GM18861 (cell line): ENCODE measurements at regions not wholly inside any gene's neighbourhood (a gene's known extent, or its start where the extent isn't known, plus 50 kb on each side); places are given as distances from the start of the nearest gene placed in this dataset.

Experiments
- ATAC-seq: cut with Tn5 transposase; IDR thresholded peaks from one replicate; pipeline ENCODE4 v1.9.1; 2021; ENCODE audit not compliant: unreplicated experiment

GRCh38 chr3:76582632-76583378 lies 457.1 kb upstream of the ROBO2 start:
- ATAC-seq, result no peak

GRCh38 chr3:76585794-76586392 lies 454.0 kb upstream of the ROBO2 start:
- peak; percentile 60 for ATAC-seq

- ATAC-seq, result no peak
Observed at GRCh38 chr3:76586471-76586870, 453.4 kb upstream of the ROBO2 start.

GRCh38 chr3:76610150-76610549 lies 429.7 kb upstream of the ROBO2 start:
- no peak for ATAC-seq

GRCh38 chr3:76615719-76616118 lies 424.2 kb upstream of the ROBO2 start:
- ATAC-seq, result no peak

- ATAC-seq, result no peak
Observed at GRCh38 chr3:76624164-76624563, 415.7 kb upstream of the ROBO2 start.

- ATAC-seq, result no peak
Observed at GRCh38 chr3:76627236-76627635, 412.7 kb upstream of the ROBO2 start.

GRCh38 chr3:76631251-76631650 lies 408.6 kb upstream of the ROBO2 start:
- no peak for ATAC-seq

- ATAC-seq, result no peak
Observed at GRCh38 chr3:76638006-76638405, 401.9 kb upstream of the ROBO2 start.

- ATAC-seq, result no peak
Observed at GRCh38 chr3:76643623-76644304, 396.1 kb upstream of the ROBO2 start.

- ATAC-seq, result no peak
Observed at GRCh38 chr3:76644305-76644675, 395.6 kb upstream of the ROBO2 start.

GRCh38 chr3:76645724-76646123 lies 394.2 kb upstream of the ROBO2 start:
- ATAC-seq, result no peak

- no peak for ATAC-seq
Observed at GRCh38 chr3:76646921-76647562, 392.9 kb upstream of the ROBO2 start.

- no peak for ATAC-seq
Observed at GRCh38 chr3:76651784-76652183, 388.1 kb upstream of the ROBO2 start.

GRCh38 chr3:76652524-76652923 lies 387.4 kb upstream of the ROBO2 start:
- ATAC-seq, result no peak

- ATAC-seq, result no peak
Observed at GRCh38 chr3:76653640-76654251, 386.2 kb upstream of the ROBO2 start.

- ATAC-seq, result no peak
Observed at GRCh38 chr3:76656531-76657070, 383.3 kb upstream of the ROBO2 start.

- no peak for ATAC-seq
Observed at GRCh38 chr3:76657909-76658308, 382.0 kb upstream of the ROBO2 start.

- ATAC-seq, result no peak
Observed at GRCh38 chr3:76661527-76662250, 378.2 kb upstream of the ROBO2 start.

- ATAC-seq, result no peak
Observed at GRCh38 chr3:76664816-76665215, 375.1 kb upstream of the ROBO2 start.
